ENCODE measurements at regions not wholly inside any gene's neighbourhood (a gene's known extent, or its start where the extent isn't known, plus 50 kb on each side); places are given as distances from the start of the nearest gene placed in this dataset.

- ATAC-seq (no peak), DNase-seq (ENCODE audit: low read depth, low spot score) (no peak)
- in situ Hi-C loops (cut with HindIII; ENCODE audit: low pct_unique_long_range_greater_than_20kb, low sequenced_read_pairs), result no loop called here
- peaks cover 17% of the 10 kb centered on the region for H3K4me1 ChIP-seq (ENCODE audit: control insufficient read depth, insufficient read depth, low read length)
- no peaks in the 10 kb centered on the region for H3K27me3 ChIP-seq (ENCODE audit: control insufficient read depth, insufficient read depth, low read length)
- no peak for TF ChIP-seq TCF7L2 (IDR thresholded peaks at IDR 0.05; ENCODE audit: low read depth, low read length)
- TF ChIP-seq, protein P1, sequence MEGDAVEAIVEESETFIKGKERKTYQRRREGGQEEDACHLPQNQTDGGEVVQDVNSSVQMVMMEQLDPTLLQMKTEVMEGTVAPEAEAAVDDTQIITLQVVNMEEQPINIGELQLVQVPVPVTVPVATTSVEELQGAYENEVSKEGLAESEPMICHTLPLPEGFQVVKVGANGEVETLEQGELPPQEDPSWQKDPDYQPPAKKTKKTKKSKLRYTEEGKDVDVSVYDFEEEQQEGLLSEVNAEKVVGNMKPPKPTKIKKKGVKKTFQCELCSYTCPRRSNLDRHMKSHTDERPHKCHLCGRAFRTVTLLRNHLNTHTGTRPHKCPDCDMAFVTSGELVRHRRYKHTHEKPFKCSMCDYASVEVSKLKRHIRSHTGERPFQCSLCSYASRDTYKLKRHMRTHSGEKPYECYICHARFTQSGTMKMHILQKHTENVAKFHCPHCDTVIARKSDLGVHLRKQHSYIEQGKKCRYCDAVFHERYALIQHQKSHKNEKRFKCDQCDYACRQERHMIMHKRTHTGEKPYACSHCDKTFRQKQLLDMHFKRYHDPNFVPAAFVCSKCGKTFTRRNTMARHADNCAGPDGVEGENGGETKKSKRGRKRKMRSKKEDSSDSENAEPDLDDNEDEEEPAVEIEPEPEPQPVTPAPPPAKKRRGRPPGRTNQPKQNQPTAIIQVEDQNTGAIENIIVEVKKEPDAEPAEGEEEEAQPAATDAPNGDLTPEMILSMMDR (IDR thresholded peaks at IDR 0.05), result no peak
- TF ChIP-seq, protein P2, sequence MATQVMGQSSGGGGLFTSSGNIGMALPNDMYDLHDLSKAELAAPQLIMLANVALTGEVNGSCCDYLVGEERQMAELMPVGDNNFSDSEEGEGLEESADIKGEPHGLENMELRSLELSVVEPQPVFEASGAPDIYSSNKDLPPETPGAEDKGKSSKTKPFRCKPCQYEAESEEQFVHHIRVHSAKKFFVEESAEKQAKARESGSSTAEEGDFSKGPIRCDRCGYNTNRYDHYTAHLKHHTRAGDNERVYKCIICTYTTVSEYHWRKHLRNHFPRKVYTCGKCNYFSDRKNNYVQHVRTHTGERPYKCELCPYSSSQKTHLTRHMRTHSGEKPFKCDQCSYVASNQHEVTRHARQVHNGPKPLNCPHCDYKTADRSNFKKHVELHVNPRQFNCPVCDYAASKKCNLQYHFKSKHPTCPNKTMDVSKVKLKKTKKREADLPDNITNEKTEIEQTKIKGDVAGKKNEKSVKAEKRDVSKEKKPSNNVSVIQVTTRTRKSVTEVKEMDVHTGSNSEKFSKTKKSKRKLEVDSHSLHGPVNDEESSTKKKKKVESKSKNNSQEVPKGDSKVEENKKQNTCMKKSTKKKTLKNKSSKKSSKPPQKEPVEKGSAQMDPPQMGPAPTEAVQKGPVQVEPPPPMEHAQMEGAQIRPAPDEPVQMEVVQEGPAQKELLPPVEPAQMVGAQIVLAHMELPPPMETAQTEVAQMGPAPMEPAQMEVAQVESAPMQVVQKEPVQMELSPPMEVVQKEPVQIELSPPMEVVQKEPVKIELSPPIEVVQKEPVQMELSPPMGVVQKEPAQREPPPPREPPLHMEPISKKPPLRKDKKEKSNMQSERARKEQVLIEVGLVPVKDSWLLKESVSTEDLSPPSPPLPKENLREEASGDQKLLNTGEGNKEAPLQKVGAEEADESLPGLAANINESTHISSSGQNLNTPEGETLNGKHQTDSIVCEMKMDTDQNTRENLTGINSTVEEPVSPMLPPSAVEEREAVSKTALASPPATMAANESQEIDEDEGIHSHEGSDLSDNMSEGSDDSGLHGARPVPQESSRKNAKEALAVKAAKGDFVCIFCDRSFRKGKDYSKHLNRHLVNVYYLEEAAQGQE (IDR thresholded peaks at IDR 0.05; ENCODE audit: insufficient read depth in 1 of 2, low read depth in 2 of 2, low read length in 1 of 2), result no peak
- TF ChIP-seq SIN3A (IDR thresholded peaks at IDR 0.05; ENCODE audit: borderline replicate concordance, insufficient read depth, low read depth, low read length), result no peak
- TF ChIP-seq POLR2AphosphoS5 (IDR thresholded peaks at IDR 0.05; ENCODE audit: low read depth, low read length), result no peak
- intact Hi-C loops (cut with micrococcal nuclease; ENCODE audit: unreplicated experiment), result no loop called here
- ChIA-PET POLR2A (no interaction called here), CTCF (no interaction called here)
- no TSS peak for BruUV-seq (replicated peaks)
- H3K36me3 ChIP-seq (ENCODE audit: control insufficient read depth, insufficient read depth, low read length), result no peaks in the 10 kb centered on the region
- no peaks in the 10 kb centered on the region for H3K9me3 ChIP-seq (ENCODE audit: control insufficient read depth, insufficient read depth, low read depth, low read length)
- H3K4me3 ChIP-seq (ENCODE audit: low read depth in 2 of 2, low read length in 2 of 2), result no peak overlapping the region
- H3K27ac ChIP-seq (ENCODE audit: low read length), result peak overlapping the region; percentile 71
These were observed 187.8 kb downstream of the TOMM20 start for GRCh38 chr1:234940841-234941240.

DNA sequence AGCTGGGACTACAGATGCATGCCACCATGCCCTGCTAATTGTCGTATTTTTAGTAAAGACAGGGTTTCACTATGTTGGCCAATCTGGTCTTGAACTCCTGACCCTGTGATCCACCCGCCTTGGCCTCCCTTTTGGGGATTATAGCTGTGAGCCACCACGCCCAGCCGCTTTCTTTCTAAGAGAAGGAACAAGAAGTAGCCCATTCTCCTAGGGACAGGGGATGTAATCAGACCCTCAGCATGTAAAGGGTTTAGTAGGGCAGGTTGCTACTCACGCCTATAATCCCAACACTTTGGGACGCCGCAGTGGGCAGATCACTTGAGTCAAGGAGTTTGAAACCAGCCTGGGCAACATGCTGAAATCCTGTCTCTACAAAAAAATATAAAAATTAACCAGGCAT, 189.7 kb downstream of the TOMM20 start:
- in situ Hi-C loops (cut with HindIII; ENCODE audit: low pct_unique_long_range_greater_than_20kb, low sequenced_read_pairs) (no loop called here), intact Hi-C loops (cut with micrococcal nuclease; ENCODE audit: unreplicated experiment) (no loop called here)
- Histone ChIP-seq H3K27me3 (ENCODE audit: control insufficient read depth, insufficient read depth, low read length) (no peaks in the 10 kb centered on the region), H3K27ac (ENCODE audit: low read length) (peak overlapping the region; percentile 82; the same call in 1 of the 2 replicates), H3K36me3 (ENCODE audit: control insufficient read depth, insufficient read depth, low read length) (no peaks in the 10 kb centered on the region), H3K9me3 (ENCODE audit: control insufficient read depth, insufficient read depth, low read depth, low read length) (no peaks in the 10 kb centered on the region), H3K4me3 (ENCODE audit: low read depth in 2 of 2, low read length in 2 of 2) (no peak overlapping the region), H3K4me1 (ENCODE audit: control insufficient read depth, insufficient read depth, low read length) (peaks cover 21% of the 10 kb centered on the region)
- no TSS peak for BruUV-seq (replicated peaks)
- ChIA-PET POLR2A (interaction anchor here (0.6 to 0.7 kb wide), 3 partner anchors 24 to 338 kb away, joined by 3 to 8 read pairs (median 3); no protein-coding TSS in a partner anchor), CTCF (no interaction called here)
- TF ChIP-seq, protein P1 (IDR thresholded peaks at IDR 0.05), result no peak
- no peak for TF ChIP-seq POLR2AphosphoS5 (IDR thresholded peaks at IDR 0.05; ENCODE audit: low read depth, low read length)
- TF ChIP-seq SIN3A (IDR thresholded peaks at IDR 0.05; ENCODE audit: borderline replicate concordance, insufficient read depth, low read depth, low read length), result no peak
- ATAC-seq (no peak), DNase-seq (ENCODE audit: low read depth, low spot score) (no peak)

Data from Panc1 (cell line).